Colonic mucosa (tissue), 4 donors: ENCODE measurements at regions not wholly inside any gene's neighbourhood (a gene's known extent, or its start where the extent isn't known, plus 50 kb on each side); places are given as distances from the start of the nearest gene placed in this dataset.
"Not testable (repeated sequence)": the region's sequence is repeated elsewhere in the genome, so short reads cannot be mapped to it uniquely, and the experiment has no call there.

Experiments
- DNase-seq: peaks from one replicate; pipeline ENCODE4 v3.0.0-alpha.2; 2020
- H3K27ac ChIP-seq: fragments of 200-600 bp; one replicate; pipeline ENCODE4 v1.8.0; 2021
- H3K27me3 ChIP-seq: fragments of 200-600 bp; one replicate; pipeline ENCODE4 v1.8.0; 2021
- H3K36me3 ChIP-seq: fragments of 200-600 bp; one replicate; pipeline ENCODE4 v1.8.0; 2021
- H3K4me1 ChIP-seq: fragments of 200-600 bp; one replicate; pipeline ENCODE4 v1.8.0; 2021; ENCODE audit warnings: mild to moderate bottlenecking
- H3K4me3 ChIP-seq: fragments of 200-600 bp; one replicate; pipeline ENCODE4 v1.8.0; 2021
- H3K9ac ChIP-seq, 2 donors: one replicate each; pipeline ENCODE4 v1.7.0; 2013; ENCODE audit warnings: control low read depth in 2 of 2, low read depth in 2 of 2, low read length in 2 of 2
- H3K9me3 ChIP-seq: fragments of 200-600 bp; one replicate; pipeline ENCODE4 v1.8.0; 2021
- intact Hi-C: fragments of 100-400 bp; cut with DNase I; formaldehyde crosslinking; loops from one replicate; pipeline ENCODE4 v1.14.1; 2022
- TF ChIP-seq, protein P1 (sequence below): fragments of 200-600 bp; IDR thresholded peaks from one replicate; pipeline ENCODE4 v1.8.0; 2022; ENCODE audit warnings: antibody characterized with exemption, mild to moderate bottlenecking
- donor health status: healthy.
- donor health status: DM: no; HTN: no; CAD: no.
- donor health status: DM: no; HTN: no; CAD: no.

DNA sequence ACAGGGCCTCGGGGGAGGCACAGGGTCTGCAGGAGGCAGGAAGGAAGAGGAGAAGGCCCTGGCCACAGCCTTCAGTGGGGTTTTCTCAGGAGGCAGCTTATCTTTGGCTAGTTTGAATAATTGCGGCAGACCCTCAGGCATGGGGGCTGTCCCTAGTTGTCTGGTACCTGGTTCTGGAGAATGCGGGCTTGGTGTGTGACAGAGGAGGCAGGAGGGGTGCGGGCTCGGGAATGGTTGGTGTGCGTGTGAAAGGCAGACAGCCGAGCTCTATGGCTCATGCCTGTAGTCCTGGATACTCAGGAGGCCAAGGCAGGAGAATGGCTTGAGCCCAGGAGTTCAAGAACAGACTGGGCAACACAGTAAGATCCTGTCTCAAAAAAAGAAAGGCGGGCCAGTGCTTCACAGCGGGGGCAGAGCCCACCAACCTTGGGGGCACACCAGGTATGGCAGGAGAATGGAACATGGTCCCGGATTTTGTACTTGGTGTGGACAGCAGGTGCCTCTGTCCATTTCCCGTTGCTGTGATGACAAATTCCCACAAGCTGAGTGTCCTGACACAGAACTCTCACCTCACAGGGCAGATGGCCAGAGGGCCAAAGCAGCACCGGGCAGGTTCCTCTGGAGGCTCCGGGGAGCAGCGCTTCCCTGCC lies 640.6 kb downstream of the TBC1D22A start:
- H3K9ac ChIP-seq = no peak overlapping the region
- TF ChIP-seq, protein P1, sequence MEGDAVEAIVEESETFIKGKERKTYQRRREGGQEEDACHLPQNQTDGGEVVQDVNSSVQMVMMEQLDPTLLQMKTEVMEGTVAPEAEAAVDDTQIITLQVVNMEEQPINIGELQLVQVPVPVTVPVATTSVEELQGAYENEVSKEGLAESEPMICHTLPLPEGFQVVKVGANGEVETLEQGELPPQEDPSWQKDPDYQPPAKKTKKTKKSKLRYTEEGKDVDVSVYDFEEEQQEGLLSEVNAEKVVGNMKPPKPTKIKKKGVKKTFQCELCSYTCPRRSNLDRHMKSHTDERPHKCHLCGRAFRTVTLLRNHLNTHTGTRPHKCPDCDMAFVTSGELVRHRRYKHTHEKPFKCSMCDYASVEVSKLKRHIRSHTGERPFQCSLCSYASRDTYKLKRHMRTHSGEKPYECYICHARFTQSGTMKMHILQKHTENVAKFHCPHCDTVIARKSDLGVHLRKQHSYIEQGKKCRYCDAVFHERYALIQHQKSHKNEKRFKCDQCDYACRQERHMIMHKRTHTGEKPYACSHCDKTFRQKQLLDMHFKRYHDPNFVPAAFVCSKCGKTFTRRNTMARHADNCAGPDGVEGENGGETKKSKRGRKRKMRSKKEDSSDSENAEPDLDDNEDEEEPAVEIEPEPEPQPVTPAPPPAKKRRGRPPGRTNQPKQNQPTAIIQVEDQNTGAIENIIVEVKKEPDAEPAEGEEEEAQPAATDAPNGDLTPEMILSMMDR = no peak
- H3K4me1 ChIP-seq = no peaks in the 10 kb centered on the region
- H3K4me3 ChIP-seq = no peak overlapping the region
- no peak overlapping the region for H3K27ac ChIP-seq
- DNase-seq = no peak
- H3K27me3 ChIP-seq = no peaks in the 10 kb centered on the region
- H3K36me3 ChIP-seq = no peaks in the 10 kb centered on the region
- no peaks in the 10 kb centered on the region for H3K9me3 ChIP-seq
- intact Hi-C loops = no loop called here

DNA sequence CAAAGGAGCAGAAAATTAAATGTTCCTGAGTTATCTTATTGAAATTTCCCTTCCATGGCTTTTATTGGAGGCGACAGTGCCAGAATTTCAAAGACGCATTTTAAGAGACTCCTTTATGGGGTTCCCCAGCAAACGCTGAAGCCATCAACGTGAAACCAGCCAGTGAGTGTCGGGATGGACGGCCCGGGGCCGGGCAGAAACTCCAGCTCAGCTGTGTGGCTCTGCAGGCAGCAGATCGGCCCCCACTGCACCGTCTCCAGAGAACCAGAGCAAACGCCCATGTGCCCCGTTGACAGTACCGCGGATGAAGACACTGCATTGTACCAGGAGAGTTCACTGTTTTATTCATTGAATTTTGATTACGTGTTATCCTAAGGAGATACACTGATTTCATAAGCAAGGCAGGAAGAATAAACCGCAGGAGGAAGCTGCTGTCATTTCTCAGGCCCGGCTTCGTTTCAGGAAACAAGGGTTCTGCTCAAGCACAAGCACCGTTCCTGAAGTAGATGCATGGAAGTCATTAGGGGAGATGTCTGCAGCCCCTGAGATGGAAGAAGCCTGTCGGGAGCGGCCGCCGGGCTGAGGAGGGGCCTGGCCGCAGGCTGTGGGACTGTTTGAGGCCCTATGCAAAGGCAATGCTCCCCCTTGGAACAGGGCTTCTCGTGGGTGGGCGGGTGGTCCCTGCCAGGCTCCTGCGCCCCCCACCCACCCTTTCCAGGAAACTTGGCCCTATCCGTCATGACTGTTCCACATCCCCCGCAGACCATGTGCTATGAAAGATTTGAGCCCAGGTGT lies 639.7 kb downstream of the TBC1D22A start:
- no peak overlapping the region for H3K27ac ChIP-seq
- H3K9me3 ChIP-seq = no peaks in the 10 kb centered on the region
- TF ChIP-seq, protein P1 = no peak
- H3K9ac ChIP-seq = no peak overlapping the region
- intact Hi-C loops = no loop called here
- no peaks in the 10 kb centered on the region for H3K4me1 ChIP-seq
- no peak for DNase-seq
- no peak overlapping the region for H3K4me3 ChIP-seq
- no peaks in the 10 kb centered on the region for H3K36me3 ChIP-seq
- H3K27me3 ChIP-seq = no peaks in the 10 kb centered on the region

DNA sequence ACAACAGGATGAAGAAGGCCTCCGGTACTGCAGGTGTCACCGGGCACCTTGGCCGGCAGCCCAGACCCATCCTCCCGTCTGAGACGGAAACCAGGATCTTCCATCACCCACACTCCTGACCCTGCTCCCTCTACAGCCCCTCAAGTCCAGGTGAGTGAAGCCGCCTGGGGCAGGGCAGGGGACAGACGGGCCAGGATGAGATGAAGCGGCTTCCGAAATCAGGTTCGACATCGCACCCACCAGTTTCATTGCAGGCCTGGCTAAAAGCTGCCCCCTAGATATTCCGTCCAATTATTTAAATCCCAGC lies 639.1 kb downstream of the TBC1D22A start:
- Histone ChIP-seq H3K9ac (no peak overlapping the region), H3K27ac (no peak overlapping the region), H3K36me3 (no peaks in the 10 kb centered on the region), H3K4me3 (no peak overlapping the region), H3K4me1 (no peaks in the 10 kb centered on the region), H3K27me3 (no peaks in the 10 kb centered on the region), H3K9me3 (no peaks in the 10 kb centered on the region)
- intact Hi-C loops = no loop called here
- TF ChIP-seq, protein P1 = no peak
- no peak for DNase-seq

DNA sequence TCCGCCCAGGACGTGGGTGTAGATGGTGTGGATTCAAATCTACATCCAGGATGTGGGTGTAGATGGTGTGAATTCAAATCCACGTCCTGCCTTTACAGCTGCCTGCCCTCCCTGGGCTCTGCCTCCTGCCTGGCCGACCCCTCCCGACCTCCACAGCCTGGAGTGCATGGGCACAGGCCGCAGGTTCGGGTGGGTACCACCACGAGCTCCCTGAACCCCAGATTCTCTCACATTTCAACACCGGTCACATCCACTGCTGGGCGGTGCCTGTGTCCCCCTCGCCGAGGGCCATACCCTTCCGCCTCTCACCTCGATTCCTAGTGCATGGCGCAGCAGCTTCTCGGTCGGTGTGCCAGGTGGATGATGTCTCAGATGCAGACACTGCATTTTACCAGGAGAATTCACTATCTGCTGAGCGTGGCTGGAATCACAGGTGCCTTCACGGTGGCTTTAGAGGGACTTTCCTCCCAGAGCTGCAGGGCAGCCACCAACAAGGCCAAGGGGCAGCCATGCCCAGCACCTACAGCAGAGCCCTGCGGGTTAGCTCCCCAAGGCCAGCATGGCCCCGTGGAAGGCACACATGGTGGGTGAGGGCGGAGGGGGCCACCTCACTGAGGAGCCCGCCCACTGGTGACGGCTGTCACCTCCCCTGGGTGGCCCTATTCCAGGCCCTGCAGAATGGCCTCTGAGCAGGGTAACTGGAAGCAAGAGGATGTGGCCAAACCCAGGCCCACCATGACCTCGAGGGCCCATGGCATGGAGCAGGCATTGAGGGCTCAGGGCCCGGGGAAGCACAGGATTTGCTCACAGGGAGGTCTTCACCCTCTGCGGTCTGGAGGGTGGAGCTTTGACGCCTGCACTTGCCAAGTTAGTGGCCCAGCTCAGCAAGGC lies 638.5 kb downstream of the TBC1D22A start:
- TF ChIP-seq, protein P1 = no peak
- Histone ChIP-seq H3K4me3 (no peak overlapping the region), H3K27me3 (no peaks in the 10 kb centered on the region), H3K27ac (no peak overlapping the region), H3K4me1 (no peaks in the 10 kb centered on the region), H3K9me3 (no peaks in the 10 kb centered on the region), H3K9ac (no peak overlapping the region), H3K36me3 (no peaks in the 10 kb centered on the region)
- DNase-seq = no peak
- intact Hi-C loops = no loop called here

DNA sequence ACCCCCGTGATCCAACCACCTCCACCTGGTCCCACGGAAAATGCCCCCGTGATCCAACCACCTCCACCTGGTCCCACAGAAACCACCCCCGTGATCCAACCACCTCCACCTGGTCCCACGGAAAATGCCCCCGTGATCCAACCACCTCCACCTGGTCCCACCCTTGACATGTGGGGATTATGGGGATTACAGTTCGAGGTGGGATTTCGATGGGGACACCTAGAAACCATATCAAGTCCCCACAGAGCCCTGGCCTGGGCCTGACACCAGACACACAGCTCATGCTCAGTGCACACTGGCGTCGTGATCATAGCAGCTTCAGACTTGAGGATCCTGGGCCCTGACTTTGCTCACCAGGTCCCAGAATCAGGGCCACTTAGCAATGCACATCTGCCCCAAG lies 637.7 kb downstream of the TBC1D22A start:
- DNase-seq, H3K36me3 ChIP-seq, intact Hi-C loops, H3K9ac ChIP-seq, H3K27me3 ChIP-seq, H3K9me3 ChIP-seq, H3K4me3 ChIP-seq, H3K27ac ChIP-seq, H3K4me1 ChIP-seq: not testable (repeated sequence)
